B cell (primary cell): ENCODE measurements at regions not wholly inside any gene's neighbourhood (a gene's known extent, or its start where the extent isn't known, plus 50 kb on each side); places are given as distances from the start of the nearest gene placed in this dataset.

Source experiments
- EZH2 ChIP-seq: IDR thresholded peaks from 2 replicates; pipeline ENCODE4 v1.6.1; 2012; ENCODE audit warnings: borderline replicate concordance, low read depth, mild to moderate bottlenecking, moderate library complexity, low read length; ENCODE audit not compliant: insufficient read depth, poor library complexity, severe bottlenecking
- TF ChIP-seq, protein P1 (sequence below): fragments of 200-600 bp; IDR thresholded peaks from one replicate; pipeline ENCODE4 v1.8.0; 2022; ENCODE audit warnings: antibody characterized with exemption, mild to moderate bottlenecking

- TF ChIP-seq, protein P1, sequence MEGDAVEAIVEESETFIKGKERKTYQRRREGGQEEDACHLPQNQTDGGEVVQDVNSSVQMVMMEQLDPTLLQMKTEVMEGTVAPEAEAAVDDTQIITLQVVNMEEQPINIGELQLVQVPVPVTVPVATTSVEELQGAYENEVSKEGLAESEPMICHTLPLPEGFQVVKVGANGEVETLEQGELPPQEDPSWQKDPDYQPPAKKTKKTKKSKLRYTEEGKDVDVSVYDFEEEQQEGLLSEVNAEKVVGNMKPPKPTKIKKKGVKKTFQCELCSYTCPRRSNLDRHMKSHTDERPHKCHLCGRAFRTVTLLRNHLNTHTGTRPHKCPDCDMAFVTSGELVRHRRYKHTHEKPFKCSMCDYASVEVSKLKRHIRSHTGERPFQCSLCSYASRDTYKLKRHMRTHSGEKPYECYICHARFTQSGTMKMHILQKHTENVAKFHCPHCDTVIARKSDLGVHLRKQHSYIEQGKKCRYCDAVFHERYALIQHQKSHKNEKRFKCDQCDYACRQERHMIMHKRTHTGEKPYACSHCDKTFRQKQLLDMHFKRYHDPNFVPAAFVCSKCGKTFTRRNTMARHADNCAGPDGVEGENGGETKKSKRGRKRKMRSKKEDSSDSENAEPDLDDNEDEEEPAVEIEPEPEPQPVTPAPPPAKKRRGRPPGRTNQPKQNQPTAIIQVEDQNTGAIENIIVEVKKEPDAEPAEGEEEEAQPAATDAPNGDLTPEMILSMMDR = no peak
- no peak for TF ChIP-seq EZH2
Measured at GRCh38 chr4:173703021-173703420, 173.0 kb upstream of the HAND2 start.
